Bronchial epithelial cell (primary cell): ENCODE measurements at regions not wholly inside any gene's neighbourhood (a gene's known extent, or its start where the extent isn't known, plus 50 kb on each side); places are given as distances from the start of the nearest gene placed in this dataset.

ENCODE experiments used
- DNase-seq: peaks from one replicate; pipeline ENCODE4 v3.0.0-alpha.2; 2010; ENCODE audit warnings: low read depth
- FAIRE-seq: peaks from 2 replicates; lab custom pipeline; 2011; peaks lifted over from hg19 to GRCh38; lab: Jason Lieb, UNC
- H3K27me3 ChIP-seq: 2 replicates; pipeline ENCODE4 v1.5.1; 2011; ENCODE audit warnings: low read length; ENCODE audit not compliant: control insufficient read depth, insufficient read depth
- H3K36me3 ChIP-seq: 2 replicates; pipeline ENCODE4 v1.5.1; 2011; ENCODE audit warnings: low read length; ENCODE audit not compliant: control insufficient read depth, insufficient read depth
- H3K4me3 ChIP-seq: 2 replicates; pipeline ENCODE4 v1.5.1; 2011; ENCODE audit warnings: mild to moderate bottlenecking, low read depth, low read length, control low read depth
- CTCF ChIP-seq: IDR thresholded peaks from 2 replicates; pipeline ENCODE4 v1.5.1; 2011; ENCODE audit warnings: mild to moderate bottlenecking, moderate library complexity, low read length, control low read depth, inconsistent platforms; ENCODE audit not compliant: insufficient read depth, severe bottlenecking

DNA sequence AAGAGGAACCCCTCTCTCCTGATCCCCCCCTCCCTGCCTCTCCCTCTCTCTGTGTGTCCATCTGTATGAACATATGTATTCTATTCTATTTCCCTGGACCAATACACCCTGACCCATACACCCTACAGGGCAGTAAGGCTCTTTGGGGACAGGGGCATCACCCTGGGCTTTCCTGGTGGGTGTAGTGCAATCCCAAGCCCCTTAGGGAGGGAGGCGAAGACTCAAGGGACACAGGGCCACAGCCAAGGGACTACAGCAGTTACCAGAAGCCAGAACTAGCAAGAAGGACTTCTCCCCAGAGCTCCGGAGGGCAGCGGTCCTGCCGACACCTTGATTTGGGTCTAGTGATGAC, 214.2 kb upstream of the RAB6C start:
- H3K27me3 ChIP-seq: no peaks in the 10 kb centered on the region
- no peak overlapping the region for H3K4me3 ChIP-seq
- TF ChIP-seq CTCF: no peak
- FAIRE-seq (no peak), DNase-seq (no peak)
- no peaks in the 10 kb centered on the region for H3K36me3 ChIP-seq

DNA sequence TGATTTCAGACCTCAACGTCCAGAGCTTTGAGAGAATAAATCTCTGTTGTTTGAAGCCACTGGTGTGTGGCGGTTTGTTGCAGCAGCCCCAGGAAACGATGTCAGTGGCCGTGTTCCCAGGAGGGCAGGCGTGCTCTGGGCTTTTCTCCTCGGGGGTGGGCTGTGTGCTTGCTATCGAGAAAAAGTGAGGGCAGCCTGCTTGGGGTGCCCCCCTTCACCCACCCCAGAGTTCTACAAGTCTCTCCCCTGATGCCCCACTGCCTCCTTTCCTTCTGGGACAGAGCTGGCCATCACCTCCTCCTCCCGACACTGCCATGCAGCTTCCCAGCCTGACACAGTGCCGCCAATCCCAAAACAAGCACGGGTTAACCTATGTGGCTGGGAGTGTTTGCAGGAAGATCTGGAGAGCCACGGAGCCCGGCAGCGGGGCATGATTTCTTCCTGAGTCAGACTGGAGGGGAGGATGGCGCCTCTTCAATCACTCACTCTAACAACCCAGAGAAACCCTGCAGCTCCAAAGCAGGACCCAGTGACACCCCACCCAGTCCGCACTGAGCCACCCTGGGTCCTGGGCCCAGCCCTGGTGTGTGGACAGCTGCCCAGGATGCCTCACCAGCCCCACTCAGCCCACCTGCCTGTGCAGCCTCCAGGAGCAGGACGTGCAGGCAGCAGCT, 213.7 kb upstream of the RAB6C start:
- H3K4me3 ChIP-seq: no peak overlapping the region
- no peak for FAIRE-seq
- no peaks in the 10 kb centered on the region for H3K36me3 ChIP-seq
- TF ChIP-seq CTCF: no peak
- no peak for DNase-seq
- H3K27me3 ChIP-seq: no peaks in the 10 kb centered on the region

GRCh38 chr2:129766374-129766993, 213.0 kb upstream of the RAB6C start:
- no peak for FAIRE-seq
- DNase-seq: no peak
- Histone ChIP-seq H3K4me3 (no peak overlapping the region), H3K36me3 (no peaks in the 10 kb centered on the region), H3K27me3 (no peaks in the 10 kb centered on the region)
- TF ChIP-seq CTCF: no peak

DNA sequence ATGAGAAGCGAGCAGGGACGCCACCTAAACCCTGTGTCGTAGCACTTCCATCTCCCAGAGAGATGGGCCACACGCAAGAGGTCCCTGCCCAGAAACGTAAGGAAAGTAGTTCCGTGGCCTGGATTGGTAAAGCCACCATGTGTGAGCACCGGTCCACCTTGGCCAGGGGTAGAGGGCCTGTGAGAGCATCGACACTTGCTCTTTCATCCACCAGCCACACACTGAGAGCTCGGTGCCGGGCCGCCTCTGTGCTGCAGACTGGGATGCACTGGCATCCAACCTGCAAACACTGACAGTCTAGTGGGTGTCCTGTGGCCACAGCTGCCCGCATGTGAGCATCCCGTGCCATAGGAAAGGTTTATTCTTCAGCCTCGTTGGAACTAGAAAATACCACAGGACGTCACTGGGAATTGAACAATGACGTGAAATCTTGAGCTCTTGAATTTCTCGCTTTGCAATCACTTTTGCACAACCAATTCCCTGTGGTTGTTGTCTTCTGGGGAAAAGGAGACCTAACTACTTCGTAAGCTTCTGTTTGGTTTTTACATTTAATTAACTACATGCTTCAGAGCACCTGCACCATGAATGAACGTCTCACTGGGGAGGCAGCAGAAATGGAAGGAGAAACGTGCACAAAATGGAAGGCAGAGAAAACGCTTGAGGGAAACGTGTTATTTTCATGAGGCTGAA, 212.0 kb upstream of the RAB6C start:
- no peak for FAIRE-seq
- Histone ChIP-seq H3K36me3 (no peaks in the 10 kb centered on the region), H3K4me3 (no peak overlapping the region), H3K27me3 (no peaks in the 10 kb centered on the region)
- no peak for DNase-seq
- TF ChIP-seq CTCF: no peak

GRCh38 chr2:129768036-129768386, 211.5 kb upstream of the RAB6C start:
- FAIRE-seq (no peak), DNase-seq (no peak)
- H3K4me3 ChIP-seq: no peak overlapping the region
- no peaks in the 10 kb centered on the region for H3K27me3 ChIP-seq
- H3K36me3 ChIP-seq: no peaks in the 10 kb centered on the region
- TF ChIP-seq CTCF: no peak
